ENCODE measurements at regions not wholly inside any gene's neighbourhood (a gene's known extent, or its start where the extent isn't known, plus 50 kb on each side); places are given as distances from the start of the nearest gene placed in this dataset.

DNA sequence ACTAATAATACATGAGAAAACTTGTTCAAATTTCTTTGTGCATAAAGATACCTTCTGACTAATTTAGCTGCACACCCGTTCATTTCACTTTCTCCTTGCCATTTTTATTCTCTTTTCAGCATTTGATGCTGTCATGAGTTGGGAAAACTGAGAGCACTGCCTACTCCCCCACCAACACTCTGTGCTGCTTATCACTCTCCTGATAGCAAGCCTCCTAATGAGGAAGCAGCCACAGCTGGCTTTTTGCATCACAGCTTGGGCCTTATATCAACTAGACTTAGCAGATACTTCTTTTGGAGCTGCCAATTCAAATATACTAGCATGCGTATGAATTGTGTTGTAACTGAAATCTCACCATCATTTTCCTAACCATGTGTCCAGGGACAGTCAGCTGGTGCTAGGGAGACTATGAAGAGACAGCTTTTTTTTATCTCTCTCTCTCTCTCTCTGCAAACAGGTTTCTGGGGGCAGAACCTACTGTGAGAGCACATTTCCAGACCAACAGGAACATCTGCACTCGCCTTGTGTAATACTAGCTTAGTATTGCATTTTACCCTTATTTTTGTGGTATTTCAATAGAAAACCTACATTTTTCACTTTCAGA is 699.0 kb downstream of the KHDRBS2 start:
- Mint-ChIP-seq H3K4me3 (ENCODE audit: unreplicated experiment) (no peak overlapping the region), H3K27me3 (ENCODE audit: unreplicated experiment) (no peaks in the 10 kb centered on the region), H3K27ac (ENCODE audit: unreplicated experiment) (no peak overlapping the region), H3K9me3 (ENCODE audit: unreplicated experiment) (no peaks in the 10 kb centered on the region), H3K4me1 (ENCODE audit: low read depth, unreplicated experiment) (no peaks in the 10 kb centered on the region), H3K36me3 (ENCODE audit: unreplicated experiment) (no peaks in the 10 kb centered on the region)
- DNase-seq = no peak
- TF ChIP-seq, protein P1, sequence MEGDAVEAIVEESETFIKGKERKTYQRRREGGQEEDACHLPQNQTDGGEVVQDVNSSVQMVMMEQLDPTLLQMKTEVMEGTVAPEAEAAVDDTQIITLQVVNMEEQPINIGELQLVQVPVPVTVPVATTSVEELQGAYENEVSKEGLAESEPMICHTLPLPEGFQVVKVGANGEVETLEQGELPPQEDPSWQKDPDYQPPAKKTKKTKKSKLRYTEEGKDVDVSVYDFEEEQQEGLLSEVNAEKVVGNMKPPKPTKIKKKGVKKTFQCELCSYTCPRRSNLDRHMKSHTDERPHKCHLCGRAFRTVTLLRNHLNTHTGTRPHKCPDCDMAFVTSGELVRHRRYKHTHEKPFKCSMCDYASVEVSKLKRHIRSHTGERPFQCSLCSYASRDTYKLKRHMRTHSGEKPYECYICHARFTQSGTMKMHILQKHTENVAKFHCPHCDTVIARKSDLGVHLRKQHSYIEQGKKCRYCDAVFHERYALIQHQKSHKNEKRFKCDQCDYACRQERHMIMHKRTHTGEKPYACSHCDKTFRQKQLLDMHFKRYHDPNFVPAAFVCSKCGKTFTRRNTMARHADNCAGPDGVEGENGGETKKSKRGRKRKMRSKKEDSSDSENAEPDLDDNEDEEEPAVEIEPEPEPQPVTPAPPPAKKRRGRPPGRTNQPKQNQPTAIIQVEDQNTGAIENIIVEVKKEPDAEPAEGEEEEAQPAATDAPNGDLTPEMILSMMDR (IDR thresholded peaks at IDR 0.05; ENCODE audit: partially characterized antibody, unreplicated experiment) = no peak

DNA sequence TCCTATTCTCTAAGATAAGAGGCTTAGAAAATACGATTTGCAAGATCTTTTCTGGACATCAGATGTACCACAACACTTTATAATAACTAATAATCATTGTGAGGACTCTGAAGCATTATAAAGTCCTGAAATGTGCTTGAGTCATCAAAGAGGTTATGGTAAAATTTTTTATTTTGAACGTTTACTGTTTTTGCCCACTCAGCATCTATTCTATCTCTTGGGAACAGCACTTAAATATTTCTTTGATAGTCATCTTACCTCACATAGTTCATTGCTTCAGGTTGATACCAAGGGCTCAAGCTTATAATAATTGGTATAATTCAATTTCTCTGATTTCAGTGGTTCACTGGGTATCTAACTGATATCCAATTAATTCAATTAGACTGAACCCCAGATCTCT is 700.5 kb downstream of the KHDRBS2 start:
- TF ChIP-seq, protein P1 (IDR thresholded peaks at IDR 0.05; ENCODE audit: partially characterized antibody, unreplicated experiment) = no peak
- Mint-ChIP-seq H3K36me3 (ENCODE audit: unreplicated experiment) (no peaks in the 10 kb centered on the region), H3K9me3 (ENCODE audit: unreplicated experiment) (no peaks in the 10 kb centered on the region), H3K4me3 (ENCODE audit: unreplicated experiment) (no peak overlapping the region), H3K27me3 (ENCODE audit: unreplicated experiment) (no peaks in the 10 kb centered on the region), H3K4me1 (ENCODE audit: low read depth, unreplicated experiment) (no peaks in the 10 kb centered on the region), H3K27ac (ENCODE audit: unreplicated experiment) (no peak overlapping the region)
- DNase-seq = no peak

DNA sequence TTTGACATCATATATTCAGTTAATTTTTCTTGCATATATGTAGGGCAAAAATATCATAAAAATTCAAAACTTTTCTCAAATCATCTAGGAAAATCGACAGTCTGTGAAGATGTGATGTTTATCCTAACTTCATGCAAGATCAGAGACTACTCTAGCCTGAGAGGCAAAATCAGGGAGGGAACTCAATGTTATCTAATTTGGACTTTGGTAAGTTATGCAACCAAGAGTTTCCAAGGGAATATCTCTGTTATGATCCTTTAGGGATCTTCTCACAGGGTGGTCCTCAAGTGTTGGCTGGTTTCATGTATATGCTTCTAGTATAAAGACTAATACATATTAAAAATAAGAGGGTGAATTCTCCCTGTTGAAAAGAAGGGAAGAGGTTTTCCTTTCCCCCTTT is 723.9 kb downstream of the KHDRBS2 start:
- peaks cover 3% of the 10 kb centered on the region for H3K27me3 Mint-ChIP-seq (ENCODE audit: unreplicated experiment)
- TF ChIP-seq, protein P1 (IDR thresholded peaks at IDR 0.05; ENCODE audit: partially characterized antibody, unreplicated experiment) = no peak

DNA sequence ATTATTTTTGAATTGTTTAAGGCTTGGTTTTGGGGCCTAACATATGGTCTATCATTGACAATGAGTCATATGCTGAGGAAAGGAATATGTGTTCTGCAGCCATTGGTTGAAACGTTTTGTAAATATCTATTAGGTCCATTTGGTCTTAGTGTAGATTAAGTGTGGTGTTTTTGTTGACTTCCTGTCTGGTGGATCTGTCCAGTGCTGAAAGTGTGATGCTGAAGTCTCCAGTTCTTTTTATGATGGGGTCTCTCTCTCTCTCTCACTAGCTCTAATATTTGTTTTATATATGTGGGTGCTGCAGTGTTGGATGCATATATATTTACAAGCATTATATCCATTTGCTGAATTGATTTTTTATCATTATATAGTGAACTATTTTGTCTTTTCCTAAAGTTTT is 727.2 kb downstream of the KHDRBS2 start:
- H3K4me3 Mint-ChIP-seq (ENCODE audit: unreplicated experiment) = no peak overlapping the region
- H3K9me3 Mint-ChIP-seq (ENCODE audit: unreplicated experiment) = peaks cover 3% of the 10 kb centered on the region

More for the DNA sequence above, 723.9 kb downstream of the KHDRBS2 start:
- Mint-ChIP-seq H3K4me3 (ENCODE audit: unreplicated experiment) (no peak overlapping the region), H3K36me3 (ENCODE audit: unreplicated experiment) (peaks cover 4% of the 10 kb centered on the region), H3K9me3 (ENCODE audit: unreplicated experiment) (peaks cover 3% of the 10 kb centered on the region), H3K4me1 (ENCODE audit: low read depth, unreplicated experiment) (no peaks in the 10 kb centered on the region), H3K27ac (ENCODE audit: unreplicated experiment) (no peak overlapping the region)
- DNase-seq = no peak

DNA sequence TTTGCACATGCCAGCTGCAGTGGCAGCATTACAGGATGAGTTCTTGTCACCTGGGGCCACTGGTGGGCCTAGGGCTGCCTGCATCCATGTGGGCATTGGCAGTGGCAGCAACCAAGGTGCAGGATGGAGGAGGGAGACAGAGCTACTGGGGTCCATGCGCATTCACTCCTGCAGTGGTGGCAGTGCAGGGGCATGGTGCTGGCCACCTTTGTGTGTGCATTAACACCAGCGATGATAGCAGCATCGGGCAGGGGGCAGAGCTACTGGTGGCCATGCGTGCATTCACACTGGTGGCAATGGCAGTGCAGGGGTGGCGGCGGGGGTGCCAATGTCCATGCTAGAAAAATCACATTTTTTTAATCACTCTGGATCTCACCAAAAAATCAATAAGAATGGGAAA is 730.0 kb downstream of the KHDRBS2 start:
- Mint-ChIP-seq H3K36me3 (ENCODE audit: unreplicated experiment) (peaks cover 1% of the 10 kb centered on the region), H3K27me3 (ENCODE audit: unreplicated experiment) (no peaks in the 10 kb centered on the region), H3K4me3 (ENCODE audit: unreplicated experiment) (no peak overlapping the region), H3K4me1 (ENCODE audit: low read depth, unreplicated experiment) (no peaks in the 10 kb centered on the region), H3K27ac (ENCODE audit: unreplicated experiment) (no peak overlapping the region), H3K9me3 (ENCODE audit: unreplicated experiment) (no peaks in the 10 kb centered on the region)
- no peak for DNase-seq
- TF ChIP-seq, protein P1 (IDR thresholded peaks at IDR 0.05; ENCODE audit: partially characterized antibody, unreplicated experiment) = no peak

More for the DNA sequence above, 727.2 kb downstream of the KHDRBS2 start:
- H3K36me3 Mint-ChIP-seq (ENCODE audit: unreplicated experiment) = peaks cover 4% of the 10 kb centered on the region
- TF ChIP-seq, protein P1 (IDR thresholded peaks at IDR 0.05; ENCODE audit: partially characterized antibody, unreplicated experiment) = no peak
- no peak overlapping the region for H3K27ac Mint-ChIP-seq (ENCODE audit: unreplicated experiment)
- H3K27me3 Mint-ChIP-seq (ENCODE audit: unreplicated experiment) = peaks cover 3% of the 10 kb centered on the region
- DNase-seq = no peak
- H3K4me1 Mint-ChIP-seq (ENCODE audit: low read depth, unreplicated experiment) = no peaks in the 10 kb centered on the region

All from glutamatergic neuron (in vitro differentiated cells).